GM18502 (cell line): ENCODE measurements at regions not wholly inside any gene's neighbourhood (a gene's known extent, or its start where the extent isn't known, plus 50 kb on each side); places are given as distances from the start of the nearest gene placed in this dataset.
"Not testable (repeated sequence)": the region's sequence is repeated elsewhere in the genome, so short reads cannot be mapped to it uniquely, and the experiment has no call there.

Source experiments
- ATAC-seq: cut with Tn5 transposase; IDR thresholded peaks from one replicate; pipeline ENCODE4 v1.9.1; 2021; ENCODE audit warnings: mild to moderate bottlenecking; ENCODE audit not compliant: unreplicated experiment, poor library complexity

- peak; percentile 39 for ATAC-seq
Measured at GRCh38 chr3:145898487-145898886, 262.5 kb downstream of the PLOD2 start.

DNA sequence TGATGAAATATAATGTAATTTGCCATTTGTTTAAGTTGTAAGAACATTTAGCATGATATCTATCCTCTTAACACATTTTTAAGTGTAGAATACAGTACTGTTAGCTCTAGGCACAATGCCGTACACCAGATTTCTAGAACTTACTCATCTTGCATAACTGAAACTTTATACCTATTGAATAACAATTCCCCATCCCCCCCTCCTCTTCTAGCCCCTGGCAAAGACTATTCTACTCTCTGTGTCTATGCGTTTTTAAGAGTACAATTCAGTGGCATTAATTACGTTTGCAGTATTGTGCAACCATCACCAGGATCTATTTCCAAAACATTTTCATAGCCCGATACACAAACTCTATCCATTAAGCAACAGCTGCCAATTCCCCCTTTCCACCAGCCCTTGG lies 261.7 kb downstream of the PLOD2 start:
- peak; percentile 56 for ATAC-seq

DNA sequence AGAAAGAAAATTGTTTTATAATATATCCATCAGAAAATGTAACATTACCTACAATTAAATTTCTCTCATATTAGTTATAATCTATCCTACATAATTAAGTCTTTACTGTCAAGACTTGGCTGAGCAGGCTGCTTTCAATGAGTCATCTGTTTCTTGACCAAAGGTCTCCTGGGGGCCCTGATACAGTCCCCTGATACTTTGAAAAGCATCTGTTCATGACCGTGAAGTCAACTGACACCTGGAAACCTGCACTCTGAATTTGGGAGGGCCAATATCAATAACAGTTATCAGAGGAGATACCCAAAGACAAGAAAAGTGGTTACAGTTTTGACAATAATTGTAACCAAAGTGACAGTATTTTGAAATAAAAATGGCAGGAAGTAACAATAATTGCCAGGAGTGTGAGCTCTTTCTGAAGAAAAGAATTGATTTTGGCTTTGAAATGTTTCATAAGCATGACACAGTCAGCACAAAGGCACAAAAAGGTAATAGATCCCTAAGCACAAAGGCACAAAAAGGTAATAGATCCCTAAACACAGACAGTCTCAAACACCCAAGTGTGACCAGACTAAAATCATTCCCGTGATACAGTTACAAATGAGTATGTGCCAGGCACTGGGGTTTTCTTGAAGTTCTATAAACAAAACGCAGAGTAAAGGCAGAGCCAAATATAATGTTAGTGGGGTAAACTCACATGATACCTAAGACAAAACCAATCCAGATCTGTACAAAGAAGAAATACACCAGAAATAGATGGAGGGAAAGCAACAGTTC lies 260.7 kb downstream of the PLOD2 start:
- ATAC-seq, result peak; percentile 83

- no peak for ATAC-seq
Measured at GRCh38 chr3:145902166-145902565, 258.8 kb downstream of the PLOD2 start.

DNA sequence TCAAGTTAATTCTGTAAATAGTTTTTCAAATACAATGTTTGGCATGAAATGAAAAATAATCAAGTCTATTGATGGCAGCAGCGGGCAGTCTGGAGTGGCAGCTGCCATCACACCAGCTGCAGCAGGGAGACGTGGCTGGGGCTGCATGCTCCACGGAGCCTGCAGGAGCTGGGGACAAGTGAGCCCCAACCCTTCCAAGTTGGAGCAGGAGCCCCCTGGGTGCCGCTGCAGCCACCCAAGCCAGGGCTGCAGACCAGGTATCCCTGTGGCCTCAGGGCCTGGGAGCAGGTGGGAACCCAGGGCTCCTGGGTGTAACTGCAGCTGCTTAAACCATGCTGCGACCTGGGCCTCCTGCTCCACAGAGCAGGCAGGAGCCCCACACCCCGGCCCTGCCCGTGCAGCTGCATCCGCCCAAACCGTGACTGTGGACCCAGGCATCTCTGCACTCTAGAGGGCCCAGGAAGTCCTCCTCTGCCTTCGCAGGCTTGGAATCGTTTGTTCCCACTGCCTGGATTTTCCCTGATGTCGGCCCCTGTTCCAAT lies 257.4 kb downstream of the PLOD2 start:
- no peak for ATAC-seq

DNA sequence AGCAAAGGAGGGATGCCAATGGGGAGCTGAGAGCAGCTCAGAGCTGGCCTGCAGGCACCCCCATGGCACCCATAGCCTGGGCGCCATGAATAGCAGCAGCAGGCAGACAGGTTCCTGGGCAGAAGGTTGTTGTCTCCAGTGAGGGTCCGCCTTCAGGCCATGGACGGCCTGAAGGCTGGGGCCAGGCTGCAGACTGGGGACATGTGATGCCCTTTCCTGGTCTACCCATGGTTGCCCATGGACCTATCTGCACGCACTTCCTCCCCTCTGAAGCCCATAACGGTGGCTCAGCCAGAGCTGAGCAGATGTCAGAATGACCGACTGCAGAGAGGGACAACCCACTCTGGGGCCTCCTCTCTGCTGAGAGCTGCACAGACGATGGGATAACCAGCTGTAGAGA lies 256.8 kb downstream of the PLOD2 start:
- no peak for ATAC-seq

DNA sequence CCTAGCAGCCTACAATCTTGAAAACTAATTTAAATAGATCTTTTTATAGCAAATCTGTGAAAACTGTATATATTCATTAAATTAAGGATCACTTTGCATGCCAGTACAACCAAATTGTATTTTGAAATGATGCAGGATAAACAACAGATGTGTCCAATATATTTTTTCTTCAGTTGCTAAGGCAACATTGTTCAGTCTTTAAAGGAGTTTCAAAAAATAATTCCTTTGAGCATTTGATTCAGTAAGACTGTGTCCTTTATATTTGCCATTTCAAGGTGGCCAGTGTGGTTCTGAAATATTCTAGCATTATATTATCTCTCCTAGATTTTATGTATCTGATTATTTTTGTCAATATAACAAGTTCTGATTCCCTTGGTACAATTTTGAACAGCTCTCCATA lies 254.7 kb downstream of the PLOD2 start:
- no peak for ATAC-seq

DNA sequence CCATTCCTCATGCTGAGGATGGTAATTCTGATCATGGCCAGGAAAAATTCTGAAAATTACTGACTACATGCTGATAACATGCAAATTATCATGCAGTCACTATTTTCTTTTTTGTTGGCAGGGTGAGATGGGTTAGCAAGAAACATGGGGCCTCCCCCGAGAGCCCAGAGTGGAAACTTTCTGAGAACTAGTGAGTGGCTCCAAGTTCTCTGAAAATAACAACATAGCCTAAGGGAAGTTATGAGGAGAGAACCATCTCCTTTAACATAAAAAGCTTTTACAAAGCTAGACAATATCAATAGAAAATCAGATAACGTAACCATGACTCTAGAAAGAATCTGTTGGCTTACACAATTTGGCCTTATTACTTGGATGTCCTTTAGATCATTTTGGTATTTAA lies 254.2 kb downstream of the PLOD2 start:
- no peak for ATAC-seq

GRCh38 chr3:145911016-145911415 lies 250.0 kb downstream of the PLOD2 start:
- no peak for ATAC-seq

DNA sequence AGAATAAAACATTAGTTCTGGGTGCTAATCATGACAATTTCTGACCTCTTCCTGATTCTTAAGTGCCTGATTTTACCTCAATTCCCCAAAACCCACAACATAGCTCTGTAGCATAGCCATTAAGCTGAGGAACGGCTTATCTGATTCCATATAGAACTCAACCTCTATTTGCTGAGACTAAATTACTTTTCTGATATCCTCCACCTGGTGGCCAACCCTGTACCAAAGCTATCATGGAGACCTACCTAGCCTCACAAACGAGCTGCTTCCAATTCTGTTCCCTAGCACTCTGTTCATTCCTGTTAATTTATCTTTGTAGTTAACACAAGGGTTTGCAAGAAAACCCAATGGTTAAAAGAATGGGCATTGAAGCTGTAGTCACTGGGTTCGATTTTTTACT lies 245.2 kb downstream of the PLOD2 start:
- ATAC-seq, result no peak

GRCh38 chr3:145927736-145928135 lies 233.2 kb downstream of the PLOD2 start:
- ATAC-seq, result not testable (repeated sequence)

- ATAC-seq, result no peak
Measured at GRCh38 chr3:145936971-145937370, 224.0 kb downstream of the PLOD2 start.

DNA sequence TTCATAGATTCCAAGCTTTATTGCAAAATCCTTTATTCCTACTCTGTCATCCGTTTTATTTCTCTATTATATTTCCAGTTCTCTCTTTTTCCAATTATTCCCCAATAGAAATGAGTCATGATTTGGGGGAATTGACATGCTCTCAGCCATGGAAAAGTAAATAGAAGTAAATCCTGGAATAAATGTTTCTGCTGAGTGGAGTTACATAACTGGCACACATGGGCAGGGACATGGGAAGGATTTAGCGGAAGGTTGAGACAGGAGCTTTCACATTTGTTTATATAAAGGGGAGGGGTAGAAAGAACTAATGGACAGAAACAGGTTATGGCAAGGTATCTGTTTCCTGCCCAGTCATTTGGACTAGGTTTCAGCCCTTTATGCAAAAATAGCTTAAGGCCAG lies 221.6 kb downstream of the PLOD2 start:
- no peak for ATAC-seq

DNA sequence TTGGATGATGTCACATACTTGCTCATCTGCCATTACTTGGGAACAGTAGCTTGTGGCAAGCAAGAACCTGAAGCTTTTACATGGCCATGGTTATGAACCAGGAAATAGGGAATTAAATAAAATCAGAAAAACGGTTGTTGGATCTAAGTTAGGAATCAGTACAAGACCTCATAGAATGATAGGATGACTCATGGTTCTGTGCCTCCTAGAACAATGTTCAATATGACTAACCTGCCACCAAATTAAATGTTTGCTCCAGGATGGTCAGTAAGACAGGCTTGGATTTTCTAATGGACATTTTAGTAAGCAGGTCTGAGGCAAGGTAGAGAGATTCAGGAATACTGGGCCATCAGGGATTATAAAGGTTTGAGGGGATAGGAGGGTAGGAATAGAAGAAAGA lies 218.9 kb downstream of the PLOD2 start:
- no peak for ATAC-seq

GRCh38 chr3:145943952-145944351 lies 217.0 kb downstream of the PLOD2 start:
- no peak for ATAC-seq

GRCh38 chr3:145951441-145951840 lies 209.5 kb downstream of the PLOD2 start:
- ATAC-seq, result no peak

GRCh38 chr3:145952536-145952935 lies 208.4 kb downstream of the PLOD2 start:
- no peak for ATAC-seq

DNA sequence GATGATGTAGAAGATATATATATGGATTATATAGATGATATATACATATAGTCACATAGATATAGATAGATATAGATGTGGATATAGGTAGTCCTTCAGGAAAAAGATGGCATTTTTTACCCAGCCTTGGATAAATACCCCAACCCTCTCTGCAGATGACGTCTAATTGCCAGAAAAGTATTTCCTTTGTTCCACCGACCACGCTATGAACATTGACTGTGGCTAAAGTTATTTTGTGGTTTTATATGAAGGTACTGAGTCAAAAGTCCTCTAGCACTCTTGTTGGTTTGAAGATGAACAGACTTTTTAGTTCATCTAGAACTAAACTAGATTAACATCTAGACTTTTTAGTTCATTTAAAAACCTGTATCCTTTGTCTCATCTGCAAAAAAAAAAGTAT lies 207.7 kb downstream of the PLOD2 start:
- no peak for ATAC-seq

DNA sequence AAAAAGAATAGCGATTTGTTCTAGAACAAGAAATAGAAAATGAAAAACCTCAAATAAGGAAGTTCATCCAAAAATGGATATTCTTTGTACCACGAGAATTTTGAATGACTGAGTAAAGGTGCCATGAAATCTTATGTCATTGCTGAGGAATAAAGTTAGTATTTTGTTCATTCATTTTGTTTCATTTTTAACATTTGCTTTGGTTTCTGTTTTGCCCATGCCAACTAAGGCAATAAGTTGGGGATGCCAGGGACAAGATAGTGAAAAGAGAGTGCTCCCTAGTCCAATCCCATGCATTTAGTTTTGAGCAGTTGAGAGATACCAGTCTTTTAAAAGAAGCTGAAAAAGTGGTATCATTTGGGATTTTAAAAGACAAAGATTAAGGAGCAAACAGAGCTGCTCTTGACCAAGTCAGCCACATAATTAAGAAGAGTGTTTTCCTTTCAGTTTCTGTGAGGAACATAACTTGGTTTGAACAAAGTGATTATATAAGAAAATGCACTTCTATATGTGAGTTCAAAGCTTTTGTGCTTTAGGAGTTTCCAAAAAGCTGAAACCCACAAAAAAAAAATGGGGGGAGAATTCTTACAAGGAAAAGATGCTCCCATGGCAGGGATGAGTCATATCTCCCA lies 201.4 kb downstream of the PLOD2 start:
- ATAC-seq, result peak; percentile 60

GRCh38 chr3:145963111-145963510 lies 197.9 kb downstream of the PLOD2 start:
- ATAC-seq, result no peak

DNA sequence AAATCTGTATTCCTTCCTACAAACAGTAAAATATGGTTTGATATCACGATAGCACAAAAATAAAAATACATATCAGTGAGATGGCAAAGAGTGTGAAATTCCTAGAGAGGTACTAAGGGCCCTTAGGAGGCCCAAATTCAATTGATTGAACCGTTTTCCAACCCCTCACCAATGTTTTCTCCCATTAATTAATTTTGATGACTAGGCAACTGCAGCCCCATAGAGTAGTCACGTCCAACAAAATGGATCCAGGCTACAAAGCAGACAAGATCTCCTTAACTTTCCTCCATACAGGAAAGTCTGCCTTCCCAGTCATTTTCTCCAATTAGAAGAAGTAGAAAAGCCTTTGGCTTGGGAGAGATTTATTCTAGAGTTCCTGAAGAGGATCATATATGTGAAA lies 193.9 kb downstream of the PLOD2 start:
- ATAC-seq, result no peak

DNA sequence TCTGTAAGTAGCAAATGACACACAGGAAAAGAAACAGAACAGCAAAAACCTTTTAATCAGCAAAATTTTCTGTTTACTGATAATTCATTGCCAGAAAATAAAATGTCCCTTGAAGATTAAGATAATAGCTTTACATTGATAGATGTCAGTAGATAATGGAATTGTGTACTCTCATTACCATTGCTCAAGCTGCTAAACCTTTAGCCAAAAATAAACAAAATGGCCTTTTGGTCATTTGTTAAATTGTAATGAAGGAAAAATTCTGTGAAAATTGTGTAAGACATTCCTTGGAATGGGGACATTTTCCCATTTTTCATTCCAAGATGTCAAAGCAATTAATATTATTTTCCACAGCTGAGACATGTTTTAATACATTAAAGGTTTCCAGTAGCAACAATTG lies 189.8 kb downstream of the PLOD2 start:
- ATAC-seq, result no peak
